GM21515 (cell line): ENCODE measurements at regions not wholly inside any gene's neighbourhood (a gene's known extent, or its start where the extent isn't known, plus 50 kb on each side); places are given as distances from the start of the nearest gene placed in this dataset.

ENCODE experiments used
- ATAC-seq: cut with Tn5 transposase; IDR thresholded peaks from one replicate; pipeline ENCODE4 v1.9.1; 2021; ENCODE audit not compliant: unreplicated experiment

- ATAC-seq = no peak
Observed at GRCh38 chr1:204819495-204819894, 51.2 kb upstream of the NFASC start.
